ENCODE measurements at regions not wholly inside any gene's neighbourhood (a gene's known extent, or its start where the extent isn't known, plus 50 kb on each side); places are given as distances from the start of the nearest gene placed in this dataset.

GRCh38 chr22:46051646-46052045 is 74.7 kb upstream of the WNT7B start:
- TF ChIP-seq, protein P1, sequence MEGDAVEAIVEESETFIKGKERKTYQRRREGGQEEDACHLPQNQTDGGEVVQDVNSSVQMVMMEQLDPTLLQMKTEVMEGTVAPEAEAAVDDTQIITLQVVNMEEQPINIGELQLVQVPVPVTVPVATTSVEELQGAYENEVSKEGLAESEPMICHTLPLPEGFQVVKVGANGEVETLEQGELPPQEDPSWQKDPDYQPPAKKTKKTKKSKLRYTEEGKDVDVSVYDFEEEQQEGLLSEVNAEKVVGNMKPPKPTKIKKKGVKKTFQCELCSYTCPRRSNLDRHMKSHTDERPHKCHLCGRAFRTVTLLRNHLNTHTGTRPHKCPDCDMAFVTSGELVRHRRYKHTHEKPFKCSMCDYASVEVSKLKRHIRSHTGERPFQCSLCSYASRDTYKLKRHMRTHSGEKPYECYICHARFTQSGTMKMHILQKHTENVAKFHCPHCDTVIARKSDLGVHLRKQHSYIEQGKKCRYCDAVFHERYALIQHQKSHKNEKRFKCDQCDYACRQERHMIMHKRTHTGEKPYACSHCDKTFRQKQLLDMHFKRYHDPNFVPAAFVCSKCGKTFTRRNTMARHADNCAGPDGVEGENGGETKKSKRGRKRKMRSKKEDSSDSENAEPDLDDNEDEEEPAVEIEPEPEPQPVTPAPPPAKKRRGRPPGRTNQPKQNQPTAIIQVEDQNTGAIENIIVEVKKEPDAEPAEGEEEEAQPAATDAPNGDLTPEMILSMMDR (IDR thresholded peaks at IDR 0.05) = no peak
- no peak for DNase-seq
- peak overlapping the region; percentile 26 to 34 for H3K9ac ChIP-seq (ENCODE audit: low read depth in 2 of 2, low read length in 2 of 2)
- no peak overlapping the region for H3K4me3 ChIP-seq
- no peaks in the 10 kb centered on the region for H3K9me3 ChIP-seq
- intact Hi-C loops (cut with DNase I) = no loop called here
- no peaks in the 10 kb centered on the region for H3K36me3 ChIP-seq
- peak overlapping the region; percentile 96 for H3K27ac ChIP-seq
- peaks cover 17% of the 10 kb centered on the region for H3K4me1 ChIP-seq
- no peaks in the 10 kb centered on the region for H3K27me3 ChIP-seq

DNA sequence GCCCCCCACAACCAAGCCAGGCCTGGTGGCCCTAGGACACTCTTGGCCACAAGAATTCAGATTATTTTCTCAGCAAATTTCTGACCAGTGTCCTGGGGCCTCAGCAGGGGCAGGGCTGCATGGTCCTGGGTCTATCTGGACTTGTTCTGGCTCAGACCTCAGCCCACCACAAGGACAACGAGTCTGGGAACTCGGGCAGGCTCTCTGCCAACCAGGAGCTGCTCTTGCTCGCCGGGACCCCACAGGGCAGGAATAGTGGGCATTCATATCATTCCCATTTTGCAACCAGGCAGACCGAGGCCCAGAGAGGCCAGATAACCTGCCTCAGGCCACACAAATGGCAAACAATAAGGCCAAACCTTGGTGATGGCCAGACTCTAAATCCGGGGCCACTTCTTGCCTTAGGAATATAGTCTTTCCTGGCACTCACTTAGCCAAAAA is 75.4 kb upstream of the WNT7B start:
- peaks cover 18% of the 10 kb centered on the region for H3K4me1 ChIP-seq
- no peaks in the 10 kb centered on the region for H3K27me3 ChIP-seq
- no peak for DNase-seq
- H3K36me3 ChIP-seq = no peaks in the 10 kb centered on the region
- TF ChIP-seq, protein P1 (IDR thresholded peaks at IDR 0.05) = no peak
- H3K9ac ChIP-seq (ENCODE audit: low read depth in 2 of 2, low read length in 2 of 2) = peak overlapping the region; percentile 70 to 98
- intact Hi-C loops (cut with DNase I) = no loop called here
- peak overlapping the region; percentile 62 for H3K4me3 ChIP-seq
- H3K27ac ChIP-seq = peak overlapping the region; percentile 96
- H3K9me3 ChIP-seq = no peaks in the 10 kb centered on the region

DNA sequence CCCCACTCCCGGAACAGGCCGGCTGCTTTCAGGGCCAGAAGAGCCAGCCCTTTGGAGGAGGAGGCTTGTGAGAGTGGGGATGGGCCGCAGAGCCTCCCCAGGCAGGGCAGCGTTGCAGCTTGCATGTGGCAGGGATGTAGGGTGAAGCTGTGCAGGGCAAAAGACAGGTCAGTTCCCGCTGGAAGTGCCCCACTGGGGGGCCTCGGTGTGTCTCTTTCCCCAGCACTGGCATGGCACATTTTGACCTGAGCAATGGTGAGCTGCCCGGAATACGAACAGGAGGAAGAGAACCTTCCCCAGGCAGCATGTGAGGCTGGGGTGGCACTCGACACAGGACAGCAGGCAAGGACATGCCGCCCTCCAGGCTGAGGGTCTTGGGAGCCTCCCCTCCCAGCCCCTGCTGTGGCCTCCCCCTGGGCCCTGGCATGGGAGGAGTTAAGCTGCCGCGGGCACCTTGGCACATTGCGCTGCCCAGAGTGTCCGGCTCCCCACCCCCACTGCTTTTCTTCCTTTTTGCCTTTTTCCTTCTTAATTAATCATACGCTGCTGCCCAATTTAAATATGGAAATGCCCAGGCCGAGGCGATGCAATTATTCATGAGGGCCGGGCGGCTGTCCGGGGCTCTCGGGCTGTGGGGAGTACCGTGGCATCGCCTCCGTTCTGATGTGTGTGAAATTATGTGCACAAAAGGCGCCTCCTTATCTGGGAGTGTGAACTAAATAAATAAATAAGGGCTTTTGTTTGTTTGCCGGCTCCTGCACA is 76.0 kb upstream of the WNT7B start:
- peaks cover 18% of the 10 kb centered on the region for H3K4me1 ChIP-seq
- no peaks in the 10 kb centered on the region for H3K9me3 ChIP-seq
- intact Hi-C loops (cut with DNase I) = no loop called here
- DNase-seq = peak; percentile 71
- H3K27ac ChIP-seq = peak overlapping the region; percentile 96
- no peaks in the 10 kb centered on the region for H3K27me3 ChIP-seq
- TF ChIP-seq, protein P1 (IDR thresholded peaks at IDR 0.05) = no peak
- H3K9ac ChIP-seq (ENCODE audit: low read depth in 2 of 2, low read length in 2 of 2) = peak overlapping the region; percentile 70 to 98
- H3K4me3 ChIP-seq = peak overlapping the region; percentile 62
- H3K36me3 ChIP-seq = no peaks in the 10 kb centered on the region

DNA sequence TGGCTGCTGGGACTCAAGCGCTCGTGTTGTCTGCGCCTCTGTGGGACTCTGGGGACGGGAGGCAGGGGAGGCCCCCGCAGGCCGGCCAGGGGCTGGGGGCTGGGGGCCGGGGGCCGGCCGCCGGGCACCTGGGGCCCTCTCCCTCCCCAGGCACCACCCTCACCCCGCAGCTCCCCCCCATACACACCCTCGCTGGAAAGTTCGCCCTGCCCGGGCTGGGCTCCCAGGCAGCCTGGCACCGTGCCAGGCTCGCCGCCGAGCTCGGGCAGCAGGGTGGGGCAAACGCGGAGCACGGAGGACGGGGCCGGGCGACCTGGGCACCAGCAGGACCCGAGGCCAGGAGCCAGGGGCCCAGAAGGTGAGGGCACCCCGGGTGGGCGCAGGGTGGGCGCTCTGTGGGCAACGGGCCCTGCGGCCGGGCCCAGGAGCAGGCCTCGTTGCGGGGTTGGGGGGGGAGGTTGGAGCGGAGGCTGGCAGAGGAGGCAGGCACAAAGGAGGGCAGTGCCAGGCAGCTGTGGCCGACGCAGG is 76.7 kb upstream of the WNT7B start:
- H3K27ac ChIP-seq = peak overlapping the region; percentile 96
- H3K9ac ChIP-seq (ENCODE audit: low read depth in 2 of 2, low read length in 2 of 2) = peak overlapping the region; percentile 90 to 98
- peak overlapping the region; percentile 62 for H3K4me3 ChIP-seq
- TF ChIP-seq, protein P1 (IDR thresholded peaks at IDR 0.05) = no peak
- intact Hi-C loops (cut with DNase I) = no loop called here
- H3K4me1 ChIP-seq = peaks cover 18% of the 10 kb centered on the region
- H3K27me3 ChIP-seq = no peaks in the 10 kb centered on the region
- no peaks in the 10 kb centered on the region for H3K9me3 ChIP-seq
- H3K36me3 ChIP-seq = no peaks in the 10 kb centered on the region
- DNase-seq = peak; percentile 89

DNA sequence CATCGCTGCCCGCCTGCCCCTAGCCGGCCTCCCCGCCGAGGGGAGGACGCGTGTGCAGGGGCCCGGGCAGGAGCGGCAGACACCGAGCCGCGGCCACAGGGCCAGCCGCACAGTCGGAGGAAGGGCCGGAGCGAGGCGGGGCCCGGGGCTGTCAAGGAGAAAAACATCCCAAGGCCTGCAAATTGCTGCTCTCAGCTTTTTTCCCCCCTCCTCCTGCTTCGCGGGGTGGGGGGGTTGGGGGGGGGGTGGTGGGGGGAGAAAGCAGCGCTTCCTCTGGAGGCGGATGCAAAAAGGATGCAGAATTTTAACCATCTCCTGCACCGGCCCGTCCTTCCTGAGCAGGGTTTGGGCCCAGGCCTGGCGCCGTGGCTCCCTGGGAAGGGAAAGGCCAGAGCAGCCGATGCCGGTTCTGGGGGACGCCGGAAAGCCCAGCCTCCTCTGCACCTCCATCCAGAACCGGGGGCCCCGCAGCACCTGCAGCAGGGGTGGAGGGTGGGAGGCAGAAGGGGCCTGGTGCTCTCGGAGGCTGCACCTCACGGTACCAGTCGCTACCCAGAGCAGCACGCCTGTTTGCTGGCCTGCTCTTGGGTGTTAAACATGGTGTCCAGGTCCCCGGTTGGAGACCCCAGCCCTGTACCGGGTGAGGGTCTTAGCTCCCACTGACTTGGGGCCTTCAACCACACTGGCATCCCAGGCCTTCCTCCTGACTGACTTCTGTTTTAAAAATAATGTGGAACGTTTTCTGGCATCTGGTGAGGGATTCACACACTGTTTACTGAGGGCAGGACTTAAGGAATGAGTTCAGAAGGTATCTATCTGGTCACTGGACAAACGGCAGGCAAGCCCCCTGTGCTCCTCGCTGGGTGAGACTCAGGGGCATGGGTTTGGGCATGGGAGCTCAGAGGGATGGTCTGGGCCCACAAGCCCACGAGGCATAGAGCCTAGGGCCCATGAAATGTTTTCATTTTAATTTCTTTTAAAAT is 77.4 kb upstream of the WNT7B start:
- peak overlapping the region; percentile 90 to 99 for H3K9ac ChIP-seq (ENCODE audit: low read depth in 2 of 2, low read length in 2 of 2)
- peak; percentile 68 for DNase-seq
- peaks cover 18% of the 10 kb centered on the region for H3K4me1 ChIP-seq
- peak overlapping the region; percentile 96 for H3K27ac ChIP-seq
- intact Hi-C loops (cut with DNase I) = no loop called here
- no peaks in the 10 kb centered on the region for H3K27me3 ChIP-seq
- H3K4me3 ChIP-seq = peak overlapping the region; percentile 62
- H3K36me3 ChIP-seq = no peaks in the 10 kb centered on the region
- TF ChIP-seq, protein P1 (IDR thresholded peaks at IDR 0.05) = no peak
- no peaks in the 10 kb centered on the region for H3K9me3 ChIP-seq

Measured in colonic mucosa (tissue), 4 donors.